ENCODE measurements at regions not wholly inside any gene's neighbourhood (a gene's known extent, or its start where the extent isn't known, plus 50 kb on each side); places are given as distances from the start of the nearest gene placed in this dataset.
"Not testable (repeated sequence)": the region's sequence is repeated elsewhere in the genome, so short reads cannot be mapped to it uniquely, and the experiment has no call there.

DNA sequence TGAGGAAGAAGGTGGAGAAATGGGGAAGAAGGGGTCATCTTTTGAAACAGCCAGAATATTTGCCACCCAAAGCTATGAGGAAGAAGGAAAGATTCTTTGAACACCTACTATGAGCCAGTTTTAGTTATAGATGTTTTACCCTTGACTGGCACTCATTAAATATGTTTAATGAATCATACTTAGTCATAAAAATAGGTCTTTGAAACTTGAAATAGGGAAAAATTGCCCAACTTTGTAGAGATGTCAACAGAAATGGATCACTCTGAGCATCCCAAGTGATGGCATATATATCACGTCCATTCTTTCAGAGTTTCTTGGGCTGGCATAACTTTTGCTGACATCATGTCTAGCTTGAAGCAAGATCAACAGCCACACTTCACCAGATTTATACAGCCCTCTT, 263.5 kb downstream of the RPAP3 start:
- peaks cover 22% of the 10 kb centered on the region for H3K36me3 Mint-ChIP-seq
- H3K4me3 Mint-ChIP-seq = no peak overlapping the region
- no peaks in the 10 kb centered on the region for H3K9me3 ChIP-seq
- peaks cover 0 to 2% of the 10 kb centered on the region in 2 experiments for H3K27me3 ChIP-seq (replicated peaks in 1 of 2; ENCODE audit: control insufficient read depth in 2 of 2, extremely low read depth in 1 of 2, insufficient read depth in 2 of 2, low read length in 1 of 2)
- H3K36me3 ChIP-seq (ENCODE audit: control insufficient read depth in 2 of 2, extremely low read depth in 1 of 2, insufficient read depth in 1 of 2, low read length in 1 of 2) = no peaks in the 10 kb centered on the region
- no peaks in the 10 kb centered on the region for H3K4me1 ChIP-seq (ENCODE audit: control insufficient read depth in 1 of 2, extremely low read depth in 1 of 2, insufficient read depth in 2 of 2, low read length in 2 of 2)
- H3K27ac ChIP-seq (ENCODE audit: low read length) = no peak overlapping the region
- no peaks in the 10 kb centered on the region for H3K27me3 Mint-ChIP-seq
- ATAC-seq (replicated peaks in 1 of 4) (no peak), DNase-seq (no peak)
- WGBS (ENCODE audit: insufficient coverage) = 100% methylated on average over 1 of the region's 1 CpG
- CTCF ChIA-PET = no interaction called here
- no peak overlapping the region for H3K4me3 ChIP-seq (ENCODE audit: control insufficient read depth in 1 of 2, extremely low read depth in 1 of 2, low read length in 1 of 2)
- H3K9me3 Mint-ChIP-seq = peaks cover 11 to 57% (median 44%) of the 10 kb centered on the region in 3 donors
- POLR2A ChIA-PET = no interaction called here
- H3K27ac Mint-ChIP-seq = no peak overlapping the region
- no peaks in the 10 kb centered on the region for H3K4me1 Mint-ChIP-seq

- no CpG with 5 or more reads among the region's 1 CpG for WGBS (ENCODE audit: insufficient coverage)
These were observed 264.3 kb downstream of the RPAP3 start for GRCh38 chr12:47441490-47441889.

GRCh38 chr12:47438175-47438574, 267.7 kb downstream of the RPAP3 start:
- no peak overlapping the region for H3K27ac Mint-ChIP-seq
- peaks cover 15% of the 10 kb centered on the region for H3K36me3 Mint-ChIP-seq
- Histone ChIP-seq H3K36me3 (ENCODE audit: control insufficient read depth in 2 of 2, extremely low read depth in 1 of 2, insufficient read depth in 1 of 2, low read length in 1 of 2) (no peaks in the 10 kb centered on the region), H3K27me3 (replicated peaks in 1 of 2; ENCODE audit: control insufficient read depth in 2 of 2, extremely low read depth in 1 of 2, insufficient read depth in 2 of 2, low read length in 1 of 2) (peaks cover 0 to 2% of the 10 kb centered on the region in 2 experiments), H3K4me3 (ENCODE audit: control insufficient read depth in 1 of 2, extremely low read depth in 1 of 2, low read length in 1 of 2) (no peak overlapping the region), H3K4me1 (ENCODE audit: control insufficient read depth in 1 of 2, extremely low read depth in 1 of 2, insufficient read depth in 2 of 2, low read length in 2 of 2) (no peaks in the 10 kb centered on the region), H3K9me3 (no peaks in the 10 kb centered on the region), H3K27ac (ENCODE audit: low read length) (no peak overlapping the region)
- no peak for DNase-seq
- WGBS (ENCODE audit: insufficient coverage) = no CpG with 5 or more reads among the region's 1 CpG
- H3K4me3 Mint-ChIP-seq = no peak overlapping the region
- ChIA-PET CTCF (no interaction called here), POLR2A (no interaction called here)
- no peaks in the 10 kb centered on the region for H3K4me1 Mint-ChIP-seq
- no peaks in the 10 kb centered on the region for H3K27me3 Mint-ChIP-seq
- no peak for ATAC-seq (replicated peaks in 1 of 4)
- H3K9me3 Mint-ChIP-seq = peaks cover 10 to 49% (median 30%) of the 10 kb centered on the region in 3 donors

More at GRCh38 chr12:47441490-47441889, 264.3 kb downstream of the RPAP3 start:
- ATAC-seq (replicated peaks in 1 of 4) (no peak), DNase-seq (no peak)
- no peaks in the 10 kb centered on the region for H3K4me1 Mint-ChIP-seq
- H3K9me3 Mint-ChIP-seq = peaks cover 11 to 57% (median 44%) of the 10 kb centered on the region in 3 donors
- ChIA-PET POLR2A (interaction anchor here in 1 of 2 donors (0.7 kb wide), 1 partner anchor 1564 kb away, joined by 5 read pairs; no protein-coding TSS in a partner anchor), CTCF (interaction anchor here in 1 of 2 donors (0.7 kb wide), 1 partner anchor 157 kb away, joined by 7 read pairs; no protein-coding TSS in a partner anchor)
- no peak overlapping the region for H3K4me3 Mint-ChIP-seq
- Histone ChIP-seq H3K4me1 (ENCODE audit: control insufficient read depth in 1 of 2, extremely low read depth in 1 of 2, insufficient read depth in 2 of 2, low read length in 2 of 2) (no peaks in the 10 kb centered on the region), H3K27ac (ENCODE audit: low read length) (no peak overlapping the region), H3K36me3 (ENCODE audit: control insufficient read depth in 2 of 2, extremely low read depth in 1 of 2, insufficient read depth in 1 of 2, low read length in 1 of 2) (no peaks in the 10 kb centered on the region), H3K27me3 (replicated peaks in 1 of 2; ENCODE audit: control insufficient read depth in 2 of 2, extremely low read depth in 1 of 2, insufficient read depth in 2 of 2, low read length in 1 of 2) (peaks cover 0 to 2% of the 10 kb centered on the region in 2 experiments), H3K4me3 (ENCODE audit: control insufficient read depth in 1 of 2, extremely low read depth in 1 of 2, low read length in 1 of 2) (no peak overlapping the region), H3K9me3 (no peaks in the 10 kb centered on the region)
- no peak overlapping the region for H3K27ac Mint-ChIP-seq
- H3K27me3 Mint-ChIP-seq = no peaks in the 10 kb centered on the region
- H3K36me3 Mint-ChIP-seq = peaks cover 22% of the 10 kb centered on the region

- no peak overlapping the region for H3K4me3 Mint-ChIP-seq
- no peaks in the 10 kb centered on the region for H3K4me1 Mint-ChIP-seq
- H3K4me3 ChIP-seq (ENCODE audit: control insufficient read depth in 1 of 2, extremely low read depth in 1 of 2, low read length in 1 of 2) = no peak overlapping the region
- no peak for ATAC-seq (replicated peaks in 1 of 4)
- H3K27ac ChIP-seq (ENCODE audit: low read length) = no peak overlapping the region
- peaks cover 3 to 43% (median 24%) of the 10 kb centered on the region in 3 donors for H3K9me3 Mint-ChIP-seq
- H3K36me3 Mint-ChIP-seq = peaks cover 9% of the 10 kb centered on the region
- DNase-seq = no peak
- no peaks in the 10 kb centered on the region for H3K36me3 ChIP-seq (ENCODE audit: control insufficient read depth in 2 of 2, extremely low read depth in 1 of 2, insufficient read depth in 1 of 2, low read length in 1 of 2)
- CTCF ChIA-PET = no interaction called here
- no peaks in the 10 kb centered on the region for H3K27me3 Mint-ChIP-seq
- H3K4me1 ChIP-seq (ENCODE audit: control insufficient read depth in 1 of 2, extremely low read depth in 1 of 2, insufficient read depth in 2 of 2, low read length in 2 of 2) = no peaks in the 10 kb centered on the region
- peaks cover 0 to 2% of the 10 kb centered on the region in 2 experiments for H3K27me3 ChIP-seq (replicated peaks in 1 of 2; ENCODE audit: control insufficient read depth in 2 of 2, extremely low read depth in 1 of 2, insufficient read depth in 2 of 2, low read length in 1 of 2)
- POLR2A ChIA-PET = interaction anchor here in 1 of 2 donors (0.6 kb wide), 1 partner anchor 47 kb away, joined by 3 read pairs; no protein-coding TSS in a partner anchor
- H3K27ac Mint-ChIP-seq = no peak overlapping the region
- H3K9me3 ChIP-seq = no peaks in the 10 kb centered on the region
These were observed 268.3 kb downstream of the RPAP3 start for GRCh38 chr12:47437570-47437969.

- ATAC-seq (replicated peaks in 1 of 4) = no peak
- no peak overlapping the region for H3K27ac ChIP-seq (ENCODE audit: low read length)
These were observed 272.0 kb downstream of the RPAP3 start for GRCh38 chr12:47433876-47434275.

DNA sequence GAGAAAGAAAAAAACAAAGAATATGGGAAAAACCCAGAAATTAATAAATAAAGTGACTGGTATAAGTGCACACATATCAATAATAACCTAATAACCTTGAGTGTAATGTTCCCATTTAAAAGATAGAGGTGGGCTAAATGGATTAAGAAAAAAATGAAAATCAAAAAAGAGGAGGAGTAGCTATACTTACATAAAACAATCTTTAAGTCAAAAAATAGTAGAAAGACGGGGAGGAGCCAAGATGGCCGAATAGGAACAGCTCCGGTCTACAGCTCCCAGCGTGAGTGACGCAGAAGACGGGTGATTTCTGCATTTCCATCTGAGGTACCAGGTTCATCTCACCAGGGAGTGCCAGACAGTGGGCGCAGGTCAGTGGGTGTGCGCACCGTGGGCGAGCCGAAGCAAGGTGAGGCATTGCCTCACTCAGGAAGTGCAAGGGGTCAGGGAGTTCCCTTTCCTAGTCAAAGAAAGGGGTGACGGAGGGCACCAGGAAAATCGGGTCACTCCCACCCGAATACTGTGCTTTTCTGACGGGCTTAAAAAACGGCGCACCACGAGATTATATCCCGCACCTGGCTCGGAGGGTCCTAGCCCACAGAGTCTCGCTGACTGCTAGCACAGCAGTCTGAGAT, 279.0 kb downstream of the RPAP3 start:
- H3K36me3 Mint-ChIP-seq; H3K27me3 ChIP-seq (replicated peaks in 1 of 2; ENCODE audit: control insufficient read depth in 2 of 2, extremely low read depth in 1 of 2, insufficient read depth in 2 of 2, low read length in 1 of 2); POLR2A ChIA-PET; H3K36me3 ChIP-seq (ENCODE audit: control insufficient read depth in 2 of 2, extremely low read depth in 1 of 2, insufficient read depth in 1 of 2, low read length in 1 of 2); H3K27me3 Mint-ChIP-seq; H3K9me3 Mint-ChIP-seq; H3K9me3 ChIP-seq; H3K4me1 ChIP-seq (ENCODE audit: control insufficient read depth in 1 of 2, extremely low read depth in 1 of 2, insufficient read depth in 2 of 2, low read length in 2 of 2): not testable (repeated sequence)
- Histone ChIP-seq H3K27ac (ENCODE audit: low read length) (peak overlapping the region; percentile 82), H3K4me3 (ENCODE audit: control insufficient read depth in 1 of 2, extremely low read depth in 1 of 2, low read length in 1 of 2) (peak overlapping the region in 1 of 2 donors; percentile 28)
- CTCF ChIA-PET = interaction anchor here in 1 of 2 donors (0.7 kb wide), 1 partner anchor 331 kb away, joined by 3 read pairs; no protein-coding TSS in a partner anchor
- DNase-seq (peak in 24 of 35 experiments; percentile 1 to 61 (median 30)), ATAC-seq (replicated peaks in 1 of 4) (peak in 1 of 4 experiments; percentile 40)
- 84% methylated on average over 17 of the region's 21 CpGs for WGBS (ENCODE audit: insufficient coverage)
- Mint-ChIP-seq H3K4me3 (peak overlapping the region; percentile 45 to 88 (median 73)), H3K4me1 (peaks cover 14 to 43% (median 24%) of the 10 kb centered on the region in 3 donors), H3K27ac (peak overlapping the region; percentile 88 to 96)

More at GRCh38 chr12:47433876-47434275, 272.0 kb downstream of the RPAP3 start:
- Histone ChIP-seq H3K9me3 (no peaks in the 10 kb centered on the region), H3K36me3 (ENCODE audit: control insufficient read depth in 2 of 2, extremely low read depth in 1 of 2, insufficient read depth in 1 of 2, low read length in 1 of 2) (no peaks in the 10 kb centered on the region), H3K27me3 (replicated peaks in 1 of 2; ENCODE audit: control insufficient read depth in 2 of 2, extremely low read depth in 1 of 2, insufficient read depth in 2 of 2, low read length in 1 of 2) (no peaks in the 10 kb centered on the region), H3K4me3 (ENCODE audit: control insufficient read depth in 1 of 2, extremely low read depth in 1 of 2, low read length in 1 of 2) (no peak overlapping the region), H3K4me1 (ENCODE audit: control insufficient read depth in 1 of 2, extremely low read depth in 1 of 2, insufficient read depth in 2 of 2, low read length in 2 of 2) (no peaks in the 10 kb centered on the region)
- Mint-ChIP-seq H3K4me1 (no peaks in the 10 kb centered on the region), H3K9me3 (peaks cover 3 to 28% (median 10%) of the 10 kb centered on the region in 3 donors), H3K27me3 (no peaks in the 10 kb centered on the region), H3K36me3 (peaks cover 9% of the 10 kb centered on the region), H3K27ac (no peak overlapping the region), H3K4me3 (no peak overlapping the region)
- ChIA-PET CTCF (no interaction called here), POLR2A (no interaction called here)
- DNase-seq = no peak

All from T-cell (primary cell).